ENCODE measurements at regions not wholly inside any gene's neighbourhood (a gene's known extent, or its start where the extent isn't known, plus 50 kb on each side); places are given as distances from the start of the nearest gene placed in this dataset.
A peak's percentile ranks its signal among the peaks of the same experiment; 100 is the strongest.

- TF ChIP-seq CTCF (IDR thresholded peaks at IDR 0.05; ENCODE audit: insufficient read depth, low read depth, low read length), result no peak
- DNase-seq (ENCODE audit: low read depth), result peak; percentile 46
- no peak overlapping the region for H3K4me3 ChIP-seq (ENCODE audit: low read depth, low read length)
These were observed 927.9 kb upstream of the ACVR2A start for GRCh38 chr2:146916914-146917313.

- DNase-seq (ENCODE audit: low read depth), result no peak
- no peak overlapping the region for H3K4me3 ChIP-seq (ENCODE audit: low read depth, low read length)
- TF ChIP-seq CTCF (IDR thresholded peaks at IDR 0.05; ENCODE audit: insufficient read depth, low read depth, low read length), result no peak
These were observed 931.4 kb upstream of the ACVR2A start for GRCh38 chr2:146913476-146913875.

GRCh38 chr2:146912536-146912935 lies 932.3 kb upstream of the ACVR2A start:
- no peak for DNase-seq (ENCODE audit: low read depth)
- H3K4me3 ChIP-seq (ENCODE audit: low read depth, low read length), result no peak overlapping the region
- TF ChIP-seq CTCF (IDR thresholded peaks at IDR 0.05; ENCODE audit: insufficient read depth, low read depth, low read length), result no peak

GRCh38 chr2:146908776-146909175 lies 936.1 kb upstream of the ACVR2A start:
- no peak for TF ChIP-seq CTCF (IDR thresholded peaks at IDR 0.05; ENCODE audit: insufficient read depth, low read depth, low read length)
- no peak for DNase-seq (ENCODE audit: low read depth)
- H3K4me3 ChIP-seq (ENCODE audit: low read depth, low read length), result no peak overlapping the region

- no peak overlapping the region for H3K4me3 ChIP-seq (ENCODE audit: low read depth, low read length)
- no peak for TF ChIP-seq CTCF (IDR thresholded peaks at IDR 0.05; ENCODE audit: insufficient read depth, low read depth, low read length)
These were observed 946.7 kb upstream of the ACVR2A start for GRCh38 chr2:146898083-146898482.

GRCh38 chr2:146894514-146894913 lies 950.3 kb upstream of the ACVR2A start:
- no peak for DNase-seq (ENCODE audit: low read depth)
- no peak for TF ChIP-seq CTCF (IDR thresholded peaks at IDR 0.05; ENCODE audit: insufficient read depth, low read depth, low read length)

More at GRCh38 chr2:146898083-146898482, 946.7 kb upstream of the ACVR2A start:
- no peak for DNase-seq (ENCODE audit: low read depth)

GRCh38 chr2:146893500-146894041 lies 951.3 kb upstream of the ACVR2A start:
- H3K4me3 ChIP-seq (ENCODE audit: low read depth, low read length), result no peak overlapping the region
- DNase-seq (ENCODE audit: low read depth), result no peak

More at GRCh38 chr2:146894514-146894913, 950.3 kb upstream of the ACVR2A start:
- H3K4me3 ChIP-seq (ENCODE audit: low read depth, low read length), result no peak overlapping the region

More at GRCh38 chr2:146893500-146894041, 951.3 kb upstream of the ACVR2A start:
- no peak for TF ChIP-seq CTCF (IDR thresholded peaks at IDR 0.05; ENCODE audit: insufficient read depth, low read depth, low read length)
